ENCODE measurements at regions not wholly inside any gene's neighbourhood (a gene's known extent, or its start where the extent isn't known, plus 50 kb on each side); places are given as distances from the start of the nearest gene placed in this dataset.

DNA sequence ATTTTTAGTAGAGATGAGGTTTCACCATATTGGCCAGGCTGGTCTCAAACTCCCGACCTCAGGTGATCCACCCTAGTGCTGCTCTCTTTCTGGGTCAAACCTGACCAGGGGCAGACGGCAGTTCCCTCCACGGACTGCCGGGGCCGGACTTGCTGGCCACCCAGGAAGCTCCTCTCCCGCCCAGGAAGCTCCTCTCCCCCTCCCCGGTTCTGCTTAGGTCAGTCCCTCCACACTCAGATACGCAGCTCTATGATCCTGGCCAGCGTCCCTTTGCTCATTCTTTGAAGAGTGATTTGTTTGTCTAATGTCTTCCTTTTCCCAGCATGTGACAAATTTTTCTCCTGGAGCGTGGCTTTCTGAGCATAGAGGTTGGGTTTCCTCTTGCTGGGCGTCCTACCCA is 125.3 kb upstream of the B3GAT1 start:
- no peak for DNase-seq (ENCODE audit: extremely low spot score)
- POLR2A ChIA-PET = no interaction called here
- CTCF ChIA-PET = interaction anchor here (0.7 kb wide), 1 partner anchor 29 kb away, joined by 3 read pairs; no protein-coding TSS in a partner anchor
- TF ChIP-seq LEF1 (IDR thresholded peaks at IDR 0.05; ENCODE audit: borderline replicate concordance) = no peak
- no peak for TF ChIP-seq SUZ12 (IDR thresholded peaks at IDR 0.05)
- no peak for TF ChIP-seq ARNT (IDR thresholded peaks at IDR 0.05)
- no peak for TF ChIP-seq CTBP1 (IDR thresholded peaks at IDR 0.05; ENCODE audit: borderline replicate concordance)
- TF ChIP-seq TARDBP (IDR thresholded peaks at IDR 0.05) = no peak
- TF ChIP-seq FOXK2 (IDR thresholded peaks at IDR 0.05) = no peak
- no peak for TF ChIP-seq HDGF (IDR thresholded peaks at IDR 0.05; ENCODE audit: borderline replicate concordance)
- TF ChIP-seq L3MBTL2 (conservative IDR thresholded peaks at IDR 0.05) = no peak
- TF ChIP-seq, protein P1, sequence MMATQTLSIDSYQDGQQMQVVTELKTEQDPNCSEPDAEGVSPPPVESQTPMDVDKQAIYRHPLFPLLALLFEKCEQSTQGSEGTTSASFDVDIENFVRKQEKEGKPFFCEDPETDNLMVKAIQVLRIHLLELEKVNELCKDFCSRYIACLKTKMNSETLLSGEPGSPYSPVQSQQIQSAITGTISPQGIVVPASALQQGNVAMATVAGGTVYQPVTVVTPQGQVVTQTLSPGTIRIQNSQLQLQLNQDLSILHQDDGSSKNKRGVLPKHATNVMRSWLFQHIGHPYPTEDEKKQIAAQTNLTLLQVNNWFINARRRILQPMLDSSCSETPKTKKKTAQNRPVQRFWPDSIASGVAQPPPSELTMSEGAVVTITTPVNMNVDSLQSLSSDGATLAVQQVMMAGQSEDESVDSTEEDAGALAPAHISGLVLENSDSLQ (IDR thresholded peaks at IDR 0.05) = no peak
- no peak for TF ChIP-seq FOXM1 (IDR thresholded peaks at IDR 0.05; ENCODE audit: borderline replicate concordance)
- no peak for TF ChIP-seq BHLHE40 (IDR thresholded peaks at IDR 0.05; ENCODE audit: borderline replicate concordance)
- no peak for TF ChIP-seq FOXA1 (IDR thresholded peaks at IDR 0.05)
- no peak for TF ChIP-seq ELF4 (IDR thresholded peaks at IDR 0.05)
- TF ChIP-seq SP1 (IDR thresholded peaks at IDR 0.05) = no peak
- no peak for TF ChIP-seq ZNF384 (IDR thresholded peaks at IDR 0.05)
- TF ChIP-seq NFRKB (IDR thresholded peaks at IDR 0.05) = no peak

DNA sequence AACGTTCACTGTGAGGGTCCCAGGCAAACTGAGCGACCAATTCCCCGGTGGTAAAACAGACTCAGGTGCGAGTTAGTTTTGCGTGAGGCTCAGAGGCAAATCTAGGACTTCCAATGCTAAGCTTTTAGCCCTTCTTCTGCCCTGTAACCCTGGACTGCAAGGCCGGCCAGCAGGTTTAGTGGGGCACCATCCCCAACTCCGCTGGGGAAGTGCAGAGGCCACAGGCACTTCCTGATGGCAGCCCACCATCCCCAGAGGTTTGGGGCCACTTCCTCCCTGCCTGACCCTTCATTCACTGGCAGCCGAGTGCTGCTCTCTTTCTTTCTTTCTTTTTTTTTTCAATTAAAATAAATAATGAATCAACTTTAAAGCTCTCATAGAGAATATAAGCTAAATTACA is 124.6 kb upstream of the B3GAT1 start:
- CTCF ChIA-PET = interaction anchor here (0.7 kb wide), 1 partner anchor 30 kb away, joined by 3 read pairs; no protein-coding TSS in a partner anchor
- DNase-seq (ENCODE audit: extremely low spot score) = no peak
- TF ChIP-seq, protein P1 (IDR thresholded peaks at IDR 0.05) = no peak
- no peak for TF ChIP-seq TARDBP (IDR thresholded peaks at IDR 0.05)
- TF ChIP-seq SP1 (IDR thresholded peaks at IDR 0.05) = no peak
- no peak for TF ChIP-seq FOXA1 (IDR thresholded peaks at IDR 0.05)
- no peak for TF ChIP-seq ELF4 (IDR thresholded peaks at IDR 0.05)
- TF ChIP-seq HDGF (IDR thresholded peaks at IDR 0.05; ENCODE audit: borderline replicate concordance) = no peak
- no peak for TF ChIP-seq SUZ12 (IDR thresholded peaks at IDR 0.05)
- no peak for TF ChIP-seq BHLHE40 (IDR thresholded peaks at IDR 0.05; ENCODE audit: borderline replicate concordance)
- TF ChIP-seq LEF1 (IDR thresholded peaks at IDR 0.05; ENCODE audit: borderline replicate concordance) = no peak
- TF ChIP-seq NFRKB (IDR thresholded peaks at IDR 0.05) = no peak
- no peak for TF ChIP-seq FOXK2 (IDR thresholded peaks at IDR 0.05)
- no peak for TF ChIP-seq ARNT (IDR thresholded peaks at IDR 0.05)
- TF ChIP-seq FOXM1 (IDR thresholded peaks at IDR 0.05; ENCODE audit: borderline replicate concordance) = no peak
- TF ChIP-seq CTBP1 (IDR thresholded peaks at IDR 0.05; ENCODE audit: borderline replicate concordance) = no peak
- POLR2A ChIA-PET = no interaction called here

DNA sequence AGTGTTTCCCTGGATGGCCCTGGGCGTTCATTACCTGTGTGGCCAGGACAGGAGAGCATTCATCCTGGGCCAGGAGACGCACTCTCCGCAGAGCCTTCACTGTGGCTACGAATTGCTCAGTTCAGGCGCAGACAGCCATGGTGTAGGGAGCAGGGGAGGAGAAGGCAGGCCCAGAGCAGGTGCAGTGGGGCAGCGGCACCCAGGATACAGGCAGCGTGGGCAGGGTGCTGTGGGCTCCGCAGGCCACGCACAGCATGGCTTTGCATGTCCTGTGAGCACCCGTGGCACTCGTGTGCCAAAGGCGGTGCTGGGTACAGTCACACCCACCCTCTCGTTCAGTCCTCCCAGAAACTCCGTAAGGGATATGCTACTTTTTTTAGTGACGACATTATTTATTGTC is 124.2 kb upstream of the B3GAT1 start:
- ChIA-PET CTCF (no interaction called here), POLR2A (no interaction called here)
- TF ChIP-seq FOXK2 (IDR thresholded peaks at IDR 0.05) (no peak), ARNT (IDR thresholded peaks at IDR 0.05) (no peak), CTBP1 (IDR thresholded peaks at IDR 0.05; ENCODE audit: borderline replicate concordance) (no peak), ZNF384 (IDR thresholded peaks at IDR 0.05) (no peak), HDGF (IDR thresholded peaks at IDR 0.05; ENCODE audit: borderline replicate concordance) (no peak), SP1 (IDR thresholded peaks at IDR 0.05) (no peak), LEF1 (IDR thresholded peaks at IDR 0.05; ENCODE audit: borderline replicate concordance) (no peak), TARDBP (IDR thresholded peaks at IDR 0.05) (no peak), SUZ12 (IDR thresholded peaks at IDR 0.05) (no peak), NFRKB (IDR thresholded peaks at IDR 0.05) (no peak)
- TF ChIP-seq, protein P1 (IDR thresholded peaks at IDR 0.05) = no peak
- DNase-seq (ENCODE audit: extremely low spot score) = no peak

DNA sequence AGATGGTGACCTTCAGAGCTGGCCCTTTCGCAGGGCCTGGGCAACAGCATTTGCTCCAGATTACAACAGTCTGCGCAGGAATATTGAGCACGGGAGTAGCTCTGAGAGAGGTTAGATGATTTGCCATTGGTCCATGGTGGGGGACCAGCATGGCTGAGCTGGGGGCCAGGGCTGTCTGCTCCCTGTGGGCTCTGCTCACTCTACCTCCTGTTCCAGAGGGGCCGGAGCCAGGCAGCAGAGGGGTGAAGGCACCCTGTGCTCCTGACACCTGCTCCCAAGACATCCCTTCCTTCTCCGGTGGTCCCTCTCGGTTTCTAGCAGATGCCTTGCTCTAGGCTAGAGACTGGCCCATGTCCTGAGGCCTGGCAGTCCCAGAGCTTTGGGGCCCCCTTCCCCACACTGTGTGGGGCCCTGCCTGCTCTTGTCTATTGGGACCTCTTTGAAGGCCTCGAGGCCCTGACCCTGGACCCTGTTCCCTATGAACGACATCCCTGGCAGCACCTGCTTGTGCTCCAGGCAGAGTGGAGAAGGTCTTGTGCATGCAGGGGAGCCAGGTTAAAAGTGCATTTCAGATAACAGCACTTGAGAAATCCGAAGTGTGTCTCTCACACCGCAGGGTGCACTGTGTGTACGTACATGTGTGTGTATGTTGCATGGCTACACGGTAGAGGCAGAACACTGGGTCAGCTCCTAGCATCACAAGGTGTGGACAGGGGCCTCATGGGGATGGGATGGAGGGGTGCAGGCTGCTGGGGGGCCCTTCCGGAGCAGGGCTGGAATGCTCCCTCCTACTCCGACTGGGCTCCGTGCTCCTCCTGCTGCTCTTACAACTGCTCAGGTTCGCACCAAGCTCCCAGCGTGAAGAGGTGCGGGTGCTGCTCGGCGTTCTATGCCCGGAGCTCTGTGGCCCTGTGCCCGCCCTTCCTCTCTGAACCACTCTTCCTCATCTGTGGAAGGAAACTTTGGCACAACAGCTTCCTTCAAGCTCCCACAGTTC is 123.3 kb upstream of the B3GAT1 start:
- ChIA-PET CTCF (interaction anchor here (1.1 kb wide), 1 partner anchor 15 kb away, joined by 3 read pairs; no protein-coding TSS in a partner anchor), POLR2A (no interaction called here)
- TF ChIP-seq FOXA1 (IDR thresholded peaks at IDR 0.05) (no peak), TARDBP (IDR thresholded peaks at IDR 0.05) (no peak), BHLHE40 (IDR thresholded peaks at IDR 0.05; ENCODE audit: borderline replicate concordance) (no peak), ELF4 (IDR thresholded peaks at IDR 0.05) (no peak), ZNF384 (IDR thresholded peaks at IDR 0.05) (no peak), CTBP1 (IDR thresholded peaks at IDR 0.05; ENCODE audit: borderline replicate concordance) (no peak), L3MBTL2 (conservative IDR thresholded peaks at IDR 0.05) (no peak), SP1 (IDR thresholded peaks at IDR 0.05) (no peak), HDGF (IDR thresholded peaks at IDR 0.05; ENCODE audit: borderline replicate concordance) (no peak), LEF1 (IDR thresholded peaks at IDR 0.05; ENCODE audit: borderline replicate concordance) (no peak)
- TF ChIP-seq, protein P1 (IDR thresholded peaks at IDR 0.05) = no peak
- no peak for DNase-seq (ENCODE audit: extremely low spot score)

DNA sequence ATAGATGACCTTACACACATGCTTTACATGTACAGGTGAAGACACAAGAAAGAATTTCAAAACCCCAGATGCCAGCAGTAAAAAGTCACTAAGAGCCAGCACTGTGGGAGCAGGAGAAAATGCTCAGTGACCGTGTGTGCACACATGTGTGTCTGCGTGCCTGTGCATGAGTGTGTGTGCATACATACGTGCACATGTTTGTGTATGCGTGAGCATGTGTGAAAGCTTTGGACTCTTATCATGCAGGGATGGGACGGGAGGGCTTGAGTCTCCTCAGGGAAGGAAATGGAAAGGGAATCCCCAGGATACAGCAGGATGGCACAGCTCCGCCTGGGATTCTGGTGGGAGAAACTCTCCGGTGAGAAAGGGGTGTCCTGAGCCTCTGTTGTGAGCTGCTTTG is 121.5 kb upstream of the B3GAT1 start:
- CTCF ChIA-PET = interaction anchor here (0.6 kb wide), 1 partner anchor 55 kb away, joined by 4 read pairs; no protein-coding TSS in a partner anchor
- POLR2A ChIA-PET = no interaction called here
- DNase-seq (ENCODE audit: extremely low spot score) = no peak
- TF ChIP-seq HDGF (IDR thresholded peaks at IDR 0.05; ENCODE audit: borderline replicate concordance) (no peak), CTBP1 (IDR thresholded peaks at IDR 0.05; ENCODE audit: borderline replicate concordance) (no peak), TARDBP (IDR thresholded peaks at IDR 0.05) (no peak), LEF1 (IDR thresholded peaks at IDR 0.05; ENCODE audit: borderline replicate concordance) (no peak), SP1 (IDR thresholded peaks at IDR 0.05) (no peak), BHLHE40 (IDR thresholded peaks at IDR 0.05; ENCODE audit: borderline replicate concordance) (no peak), ARNT (IDR thresholded peaks at IDR 0.05) (no peak), ELF4 (IDR thresholded peaks at IDR 0.05) (no peak), ZNF384 (IDR thresholded peaks at IDR 0.05) (no peak), FOXA1 (IDR thresholded peaks at IDR 0.05) (no peak), L3MBTL2 (conservative IDR thresholded peaks at IDR 0.05) (no peak), SUZ12 (IDR thresholded peaks at IDR 0.05) (no peak)
- TF ChIP-seq, protein P1 (IDR thresholded peaks at IDR 0.05) = no peak
